ENCODE measurements at regions not wholly inside any gene's neighbourhood (a gene's known extent, or its start where the extent isn't known, plus 50 kb on each side); places are given as distances from the start of the nearest gene placed in this dataset.

DNA sequence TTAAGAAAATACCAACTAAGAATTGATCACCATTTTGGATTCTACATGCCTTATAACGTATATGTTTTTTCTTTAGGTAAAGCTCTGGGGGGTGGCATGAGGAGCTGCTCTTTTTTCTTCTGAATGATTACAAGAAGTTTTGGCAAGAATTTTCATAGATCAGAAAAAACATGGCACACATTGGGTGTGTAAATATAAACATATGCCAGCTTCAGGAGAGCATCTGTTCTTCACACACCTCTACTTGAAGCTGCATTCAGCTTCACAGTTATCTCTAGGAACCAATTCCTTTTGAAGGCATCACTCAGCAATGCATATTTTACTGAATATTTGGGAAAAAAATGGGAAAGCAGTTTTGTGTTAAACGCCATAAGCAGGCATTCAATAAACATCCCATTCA, 122.7 kb upstream of the GHR start:
- DNase-seq = no peak
- no peaks in the 10 kb centered on the region for H3K4me1 ChIP-seq
- H3K4me3 ChIP-seq (ENCODE audit: low read depth, low read length) = no peak overlapping the region
- H3K9me3 ChIP-seq = no peaks in the 10 kb centered on the region; the same call in 1 of the 2 replicates
- no peaks in the 10 kb centered on the region for H3K36me3 ChIP-seq
- H3K27me3 ChIP-seq = no peaks in the 10 kb centered on the region
- TF ChIP-seq, protein P1, sequence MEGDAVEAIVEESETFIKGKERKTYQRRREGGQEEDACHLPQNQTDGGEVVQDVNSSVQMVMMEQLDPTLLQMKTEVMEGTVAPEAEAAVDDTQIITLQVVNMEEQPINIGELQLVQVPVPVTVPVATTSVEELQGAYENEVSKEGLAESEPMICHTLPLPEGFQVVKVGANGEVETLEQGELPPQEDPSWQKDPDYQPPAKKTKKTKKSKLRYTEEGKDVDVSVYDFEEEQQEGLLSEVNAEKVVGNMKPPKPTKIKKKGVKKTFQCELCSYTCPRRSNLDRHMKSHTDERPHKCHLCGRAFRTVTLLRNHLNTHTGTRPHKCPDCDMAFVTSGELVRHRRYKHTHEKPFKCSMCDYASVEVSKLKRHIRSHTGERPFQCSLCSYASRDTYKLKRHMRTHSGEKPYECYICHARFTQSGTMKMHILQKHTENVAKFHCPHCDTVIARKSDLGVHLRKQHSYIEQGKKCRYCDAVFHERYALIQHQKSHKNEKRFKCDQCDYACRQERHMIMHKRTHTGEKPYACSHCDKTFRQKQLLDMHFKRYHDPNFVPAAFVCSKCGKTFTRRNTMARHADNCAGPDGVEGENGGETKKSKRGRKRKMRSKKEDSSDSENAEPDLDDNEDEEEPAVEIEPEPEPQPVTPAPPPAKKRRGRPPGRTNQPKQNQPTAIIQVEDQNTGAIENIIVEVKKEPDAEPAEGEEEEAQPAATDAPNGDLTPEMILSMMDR (IDR thresholded peaks at IDR 0.05; ENCODE audit: low read depth, low read length) = no peak

DNA sequence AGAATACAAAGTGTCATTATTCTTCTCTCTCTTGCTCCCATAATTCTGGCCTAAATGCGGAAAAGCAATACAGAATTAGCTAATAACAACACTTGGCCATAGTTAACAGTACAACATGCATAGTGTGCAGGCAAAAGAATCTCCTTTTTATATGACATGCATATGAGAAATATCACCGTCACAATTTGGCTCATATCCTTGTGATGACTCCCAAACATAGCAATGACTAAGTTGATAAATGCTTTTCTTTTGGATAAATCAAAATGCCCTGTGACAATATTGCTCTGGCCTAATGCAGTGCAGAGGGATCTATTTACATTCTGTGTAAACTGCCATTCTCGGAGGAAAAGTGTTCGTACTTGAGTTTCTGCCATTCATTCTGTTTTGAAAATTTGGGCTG, 121.9 kb upstream of the GHR start:
- no peaks in the 10 kb centered on the region; the same call in 1 of the 2 replicates for H3K9me3 ChIP-seq
- no peaks in the 10 kb centered on the region for H3K36me3 ChIP-seq
- H3K4me1 ChIP-seq = no peaks in the 10 kb centered on the region
- TF ChIP-seq, protein P1 (IDR thresholded peaks at IDR 0.05; ENCODE audit: low read depth, low read length) = no peak
- H3K27me3 ChIP-seq = no peaks in the 10 kb centered on the region
- no peak overlapping the region for H3K4me3 ChIP-seq (ENCODE audit: low read depth, low read length)
- DNase-seq = no peak

DNA sequence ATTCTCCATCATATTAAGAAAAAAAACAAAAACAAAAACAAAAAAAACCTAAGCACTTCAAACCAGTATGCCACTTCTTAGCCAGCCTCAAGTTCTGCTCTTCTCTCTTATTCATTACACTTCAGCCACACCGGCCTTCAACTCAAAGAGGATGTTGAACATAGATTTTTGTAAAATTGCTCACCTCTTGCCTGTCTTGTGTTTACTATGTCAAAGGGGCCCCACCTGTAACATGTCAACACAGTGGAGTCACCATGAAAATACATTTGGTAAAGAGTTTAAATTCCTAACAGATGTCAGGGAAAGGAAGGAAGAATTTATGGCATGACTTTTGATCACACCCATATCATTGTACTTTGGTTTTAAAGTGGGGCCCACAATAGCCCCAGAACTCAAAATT, 121.1 kb upstream of the GHR start:
- H3K9me3 ChIP-seq = no peaks in the 10 kb centered on the region; the same call in 1 of the 2 replicates
- H3K4me1 ChIP-seq = no peaks in the 10 kb centered on the region
- no peak for DNase-seq
- no peaks in the 10 kb centered on the region for H3K27me3 ChIP-seq
- TF ChIP-seq, protein P1 (IDR thresholded peaks at IDR 0.05; ENCODE audit: low read depth, low read length) = no peak
- H3K4me3 ChIP-seq (ENCODE audit: low read depth, low read length) = no peak overlapping the region
- no peaks in the 10 kb centered on the region for H3K36me3 ChIP-seq

DNA sequence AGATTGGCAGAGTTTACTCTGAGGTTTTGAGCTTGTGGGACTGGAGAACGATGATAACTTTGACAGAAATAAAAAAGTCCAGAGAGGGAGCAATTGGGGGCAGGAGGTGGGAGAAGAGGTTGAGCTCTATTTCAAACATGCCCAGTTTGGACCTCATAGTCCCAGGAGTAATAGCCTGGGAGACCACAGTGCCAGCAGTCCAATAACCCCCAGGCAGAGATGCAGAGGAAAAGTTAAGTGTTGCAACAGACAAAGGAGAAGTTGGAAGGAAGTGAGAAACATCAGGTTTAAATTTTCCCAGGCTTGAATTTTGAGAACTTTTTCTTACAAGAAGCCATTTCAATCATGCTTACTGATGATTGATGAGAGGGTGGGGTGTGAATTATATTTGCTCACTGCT, 117.0 kb upstream of the GHR start:
- Histone ChIP-seq H3K27me3 (no peaks in the 10 kb centered on the region), H3K4me1 (no peaks in the 10 kb centered on the region), H3K36me3 (no peaks in the 10 kb centered on the region), H3K9me3 (no peaks in the 10 kb centered on the region; the same call in 1 of the 2 replicates), H3K4me3 (ENCODE audit: low read depth, low read length) (no peak overlapping the region)
- TF ChIP-seq, protein P1 (IDR thresholded peaks at IDR 0.05; ENCODE audit: low read depth, low read length) = no peak
- DNase-seq = no peak

DNA sequence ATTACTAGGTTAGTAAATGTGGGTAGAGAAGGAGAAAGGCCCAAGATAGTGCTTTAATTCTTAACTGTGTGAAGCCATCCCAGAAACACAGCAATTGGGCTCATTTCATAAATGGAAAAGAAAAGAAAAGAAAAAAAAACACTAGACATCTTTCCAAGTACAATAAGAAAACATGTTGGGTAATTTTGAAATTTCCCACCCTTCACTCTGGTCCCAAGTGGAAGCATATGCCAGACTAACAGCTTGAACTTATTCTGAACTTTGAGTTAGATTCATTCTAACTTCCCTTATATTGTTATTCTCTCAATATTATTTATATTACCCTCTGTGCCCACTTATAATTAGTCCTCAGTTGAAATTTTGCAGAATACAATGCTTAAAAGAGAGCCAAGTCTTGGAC, 113.4 kb upstream of the GHR start:
- TF ChIP-seq, protein P1 (IDR thresholded peaks at IDR 0.05; ENCODE audit: low read depth, low read length) = no peak

DNA sequence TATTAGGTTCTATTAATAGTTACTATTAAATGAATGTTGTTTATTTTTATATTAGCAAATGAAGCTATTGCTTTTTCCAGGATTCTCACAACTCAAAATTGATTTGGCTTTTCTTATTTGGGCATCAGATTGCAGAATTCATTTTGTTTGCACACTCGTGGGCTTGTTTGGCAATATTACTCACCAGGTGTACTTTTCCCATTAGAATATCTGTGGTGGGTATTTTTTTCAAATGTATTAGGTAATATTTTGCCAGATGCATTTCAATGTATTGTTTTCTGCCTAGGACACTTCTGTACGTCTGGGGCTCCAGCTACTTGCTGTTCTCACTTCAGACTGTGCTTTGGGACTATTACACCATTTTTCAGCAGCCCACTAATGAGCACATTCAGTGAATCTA, 108.0 kb upstream of the GHR start:
- Histone ChIP-seq H3K4me1 (no peaks in the 10 kb centered on the region), H3K36me3 (no peaks in the 10 kb centered on the region), H3K4me3 (ENCODE audit: low read depth, low read length) (no peak overlapping the region), H3K9me3 (no peaks in the 10 kb centered on the region), H3K27me3 (no peaks in the 10 kb centered on the region)
- no peak for DNase-seq
- TF ChIP-seq, protein P1 (IDR thresholded peaks at IDR 0.05; ENCODE audit: low read depth, low read length) = no peak

More for the DNA sequence above, 113.4 kb upstream of the GHR start:
- Histone ChIP-seq H3K9me3 (no peaks in the 10 kb centered on the region), H3K36me3 (no peaks in the 10 kb centered on the region), H3K4me3 (ENCODE audit: low read depth, low read length) (no peak overlapping the region), H3K4me1 (no peaks in the 10 kb centered on the region), H3K27me3 (no peaks in the 10 kb centered on the region)
- DNase-seq = no peak
